Upper lobe of right lung (tissue), 1 donor: ENCODE measurements at regions not wholly inside any gene's neighbourhood (a gene's known extent, or its start where the extent isn't known, plus 50 kb on each side); places are given as distances from the start of the nearest gene placed in this dataset.

Experiments used
- ATAC-seq: fragments of 200-7000 bp; cut with Tn5 transposase; one replicate; pipeline ENCODE4 v1.9.1; 2020; ENCODE audit warnings: mild to moderate bottlenecking, moderate library complexity
- DNase-seq: peaks from one replicate; pipeline ENCODE4 v3.0.0-alpha.2; 2020
- H3K27ac ChIP-seq: fragments of 200-600 bp; one replicate; pipeline ENCODE4 v1.8.0; 2022
- H3K27me3 ChIP-seq: fragments of 200-600 bp; one replicate; pipeline ENCODE4 v1.8.0; 2022; ENCODE audit warnings: mild to moderate bottlenecking
- H3K36me3 ChIP-seq: fragments of 200-600 bp; one replicate; pipeline ENCODE4 v1.8.0; 2022
- H3K4me1 ChIP-seq: fragments of 200-600 bp; one replicate; pipeline ENCODE4 v1.8.0; 2022
- H3K4me3 ChIP-seq: fragments of 200-600 bp; one replicate; pipeline ENCODE4 v1.8.0; 2022; ENCODE audit warnings: mild to moderate bottlenecking
- H3K9me3 ChIP-seq: fragments of 200-600 bp; one replicate; pipeline ENCODE4 v1.8.0; 2022
- intact Hi-C: fragments of 100-400 bp; cut with DNase I; formaldehyde crosslinking; loops from one replicate; pipeline ENCODE4 v1.11.0; 2022
- TF ChIP-seq, protein P1 (sequence below): fragments of 200-600 bp; IDR thresholded peaks from one replicate; pipeline ENCODE4 v1.8.0; 2022; ENCODE audit warnings: antibody characterized with exemption
- donor health status: DM: no; HTN: yes; CAD: no; lungs with severe emphysema.

DNA sequence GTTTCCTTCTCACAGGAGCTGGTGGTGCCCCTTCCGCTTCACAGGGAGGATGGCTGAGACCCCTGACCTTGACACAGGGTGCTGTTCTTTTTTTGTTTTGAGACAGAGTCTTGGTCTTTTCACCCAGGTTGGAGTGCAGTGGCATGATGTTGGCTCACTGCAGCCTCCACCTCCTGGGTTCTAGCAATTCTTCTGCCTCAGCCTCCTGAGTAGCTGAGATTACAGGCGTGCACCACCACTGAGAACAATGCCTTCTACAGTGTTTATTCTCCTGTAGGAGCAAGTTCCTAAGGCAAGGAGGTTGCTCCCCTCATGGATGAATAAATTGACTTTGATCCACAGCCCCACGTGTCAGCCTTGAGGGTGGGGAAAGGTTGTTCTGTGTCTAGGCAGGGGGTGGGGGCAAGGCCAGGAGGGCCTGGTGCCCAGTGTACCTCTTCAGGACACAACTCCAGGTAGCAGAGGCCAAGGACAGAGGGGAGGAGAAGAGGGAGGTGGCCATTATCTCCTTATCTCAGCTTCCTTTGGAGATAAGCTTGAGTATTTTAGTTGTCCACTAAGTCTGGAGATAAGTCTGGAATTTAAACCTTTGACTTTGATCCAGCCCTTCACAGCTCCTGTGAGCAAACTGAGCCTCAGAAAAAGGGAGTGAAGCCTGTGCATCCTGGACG is 159.4 kb downstream of the SEC14L1 start:
- Histone ChIP-seq H3K27ac (no peak overlapping the region), H3K36me3 (no peaks in the 10 kb centered on the region), H3K27me3 (no peaks in the 10 kb centered on the region), H3K4me3 (no peak overlapping the region), H3K4me1 (no peaks in the 10 kb centered on the region), H3K9me3 (no peaks in the 10 kb centered on the region)
- ATAC-seq (peak; percentile 25), DNase-seq (no peak)
- intact Hi-C loops: no loop called here
- TF ChIP-seq, protein P1, sequence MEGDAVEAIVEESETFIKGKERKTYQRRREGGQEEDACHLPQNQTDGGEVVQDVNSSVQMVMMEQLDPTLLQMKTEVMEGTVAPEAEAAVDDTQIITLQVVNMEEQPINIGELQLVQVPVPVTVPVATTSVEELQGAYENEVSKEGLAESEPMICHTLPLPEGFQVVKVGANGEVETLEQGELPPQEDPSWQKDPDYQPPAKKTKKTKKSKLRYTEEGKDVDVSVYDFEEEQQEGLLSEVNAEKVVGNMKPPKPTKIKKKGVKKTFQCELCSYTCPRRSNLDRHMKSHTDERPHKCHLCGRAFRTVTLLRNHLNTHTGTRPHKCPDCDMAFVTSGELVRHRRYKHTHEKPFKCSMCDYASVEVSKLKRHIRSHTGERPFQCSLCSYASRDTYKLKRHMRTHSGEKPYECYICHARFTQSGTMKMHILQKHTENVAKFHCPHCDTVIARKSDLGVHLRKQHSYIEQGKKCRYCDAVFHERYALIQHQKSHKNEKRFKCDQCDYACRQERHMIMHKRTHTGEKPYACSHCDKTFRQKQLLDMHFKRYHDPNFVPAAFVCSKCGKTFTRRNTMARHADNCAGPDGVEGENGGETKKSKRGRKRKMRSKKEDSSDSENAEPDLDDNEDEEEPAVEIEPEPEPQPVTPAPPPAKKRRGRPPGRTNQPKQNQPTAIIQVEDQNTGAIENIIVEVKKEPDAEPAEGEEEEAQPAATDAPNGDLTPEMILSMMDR: no peak

DNA sequence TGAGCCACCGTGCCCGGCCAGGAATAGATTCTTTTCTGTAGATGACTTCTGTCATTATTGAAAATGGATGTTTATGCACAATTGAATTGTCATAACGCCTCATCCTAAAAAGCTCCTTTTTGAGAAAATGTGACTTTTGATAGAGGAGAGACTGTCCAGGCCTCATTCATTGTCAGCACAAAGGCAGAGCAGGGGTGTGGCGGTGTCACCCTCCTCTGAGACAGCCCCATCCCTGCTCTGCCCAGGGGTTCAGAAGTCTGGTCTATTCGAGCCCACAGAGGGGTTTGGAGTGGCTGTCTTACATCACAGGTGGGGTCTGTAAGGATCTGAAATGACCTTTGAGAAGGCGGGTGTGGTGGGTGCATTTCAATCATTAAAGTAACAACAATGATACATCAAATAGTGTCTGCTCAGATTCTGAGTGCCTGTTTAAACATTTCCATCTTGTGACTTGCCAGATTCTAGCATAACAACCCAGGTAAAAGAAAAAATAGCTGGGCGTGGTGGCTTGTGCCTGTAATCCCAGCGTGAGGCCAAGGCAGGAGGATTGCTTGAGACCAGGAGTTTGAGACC is 161.0 kb downstream of the SEC14L1 start:
- no peak overlapping the region for H3K4me3 ChIP-seq
- H3K4me1 ChIP-seq: no peaks in the 10 kb centered on the region
- H3K9me3 ChIP-seq: no peaks in the 10 kb centered on the region
- intact Hi-C loops: no loop called here
- ATAC-seq: no peak
- H3K27me3 ChIP-seq: no peaks in the 10 kb centered on the region
- TF ChIP-seq, protein P1: no peak
- H3K27ac ChIP-seq: no peak overlapping the region
- H3K36me3 ChIP-seq: no peaks in the 10 kb centered on the region
- DNase-seq: no peak

DNA sequence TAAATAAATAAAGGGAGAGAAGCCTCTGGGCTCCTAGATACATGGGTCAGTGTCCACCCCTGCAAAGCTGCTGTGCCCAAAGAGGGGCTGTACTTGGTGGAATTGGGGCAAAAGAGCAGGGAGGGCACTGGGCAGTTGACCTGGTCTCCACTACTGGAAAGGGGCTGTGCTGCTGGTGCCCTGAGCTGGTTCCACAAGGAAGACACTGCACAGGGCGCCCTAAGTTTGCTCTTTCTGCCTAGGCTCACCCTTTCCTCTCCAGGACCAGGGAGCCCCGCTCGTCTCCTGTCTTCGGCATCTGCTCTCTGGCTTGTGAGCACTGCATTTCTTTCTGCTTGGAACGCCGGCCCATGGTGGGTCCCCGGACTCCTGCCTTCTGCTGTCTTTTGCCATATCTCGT is 161.9 kb downstream of the SEC14L1 start:
- H3K4me3 ChIP-seq: no peak overlapping the region
- H3K9me3 ChIP-seq: no peaks in the 10 kb centered on the region
- ATAC-seq (no peak), DNase-seq (no peak)
- intact Hi-C loops: no loop called here
- no peaks in the 10 kb centered on the region for H3K27me3 ChIP-seq
- TF ChIP-seq, protein P1: no peak
- no peaks in the 10 kb centered on the region for H3K4me1 ChIP-seq
- no peak overlapping the region for H3K27ac ChIP-seq
- H3K36me3 ChIP-seq: no peaks in the 10 kb centered on the region

DNA sequence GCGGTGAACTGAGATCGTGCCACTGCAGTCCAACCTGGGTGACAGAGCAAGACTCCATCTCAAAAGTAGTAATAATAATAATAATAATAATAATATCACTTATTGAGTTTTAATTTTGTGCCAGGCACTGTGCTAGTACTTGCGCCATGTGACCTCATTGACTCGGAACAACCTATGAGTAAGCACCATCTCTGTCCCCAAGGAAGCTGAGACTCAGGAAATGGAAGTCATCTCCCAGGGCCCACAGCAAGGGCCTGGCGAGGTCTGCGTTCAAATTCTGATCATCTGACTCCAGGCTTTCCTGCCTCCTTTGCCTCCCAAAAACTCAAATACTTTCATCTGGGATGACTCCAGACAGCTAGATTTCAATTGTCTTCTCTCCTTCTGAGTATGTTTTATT is 162.9 kb downstream of the SEC14L1 start:
- TF ChIP-seq, protein P1: no peak
- no peaks in the 10 kb centered on the region for H3K36me3 ChIP-seq
- no peak for ATAC-seq
- no peak overlapping the region for H3K4me3 ChIP-seq
- no peak for DNase-seq
- intact Hi-C loops: no loop called here
- no peaks in the 10 kb centered on the region for H3K27me3 ChIP-seq
- H3K9me3 ChIP-seq: no peaks in the 10 kb centered on the region
- no peaks in the 10 kb centered on the region for H3K4me1 ChIP-seq
- no peak overlapping the region for H3K27ac ChIP-seq

DNA sequence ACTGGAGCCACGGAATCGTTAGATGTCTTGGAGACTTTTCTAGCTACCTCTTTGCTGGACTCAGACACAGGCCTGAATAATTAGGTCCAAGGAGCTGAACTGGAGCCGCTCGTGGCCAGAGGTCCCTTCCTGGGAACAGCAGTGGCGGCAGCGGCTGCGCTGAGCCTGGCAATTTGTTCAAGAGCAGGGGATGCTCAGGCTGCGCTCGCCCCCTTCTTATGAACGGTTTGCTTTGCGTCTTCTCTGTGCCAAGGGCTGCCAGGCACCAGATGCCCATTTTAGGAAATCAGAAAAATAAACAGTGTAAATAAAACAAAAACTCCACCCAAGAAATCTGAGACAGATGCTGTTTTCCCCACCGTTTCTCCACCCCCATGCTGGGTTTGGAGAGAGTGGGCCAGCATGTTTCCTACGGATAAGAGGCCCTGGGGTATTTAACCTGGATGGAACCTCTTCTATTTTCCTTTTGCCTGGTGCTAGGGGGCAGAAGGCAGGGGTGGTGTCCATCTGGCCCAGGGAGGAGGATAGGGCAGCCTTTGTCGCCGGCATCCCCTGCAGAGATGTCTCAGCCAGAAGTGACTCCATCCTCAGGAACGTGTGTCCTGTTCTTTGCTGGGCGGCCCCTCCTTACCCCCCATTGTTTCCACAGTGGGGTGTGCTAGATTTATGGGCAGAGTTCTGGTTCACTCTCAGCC is 163.4 kb downstream of the SEC14L1 start:
- no peak overlapping the region for H3K4me3 ChIP-seq
- no peaks in the 10 kb centered on the region for H3K9me3 ChIP-seq
- no peaks in the 10 kb centered on the region for H3K27me3 ChIP-seq
- no peaks in the 10 kb centered on the region for H3K36me3 ChIP-seq
- no peak overlapping the region for H3K27ac ChIP-seq
- TF ChIP-seq, protein P1: no peak
- intact Hi-C loops: no loop called here
- no peak for DNase-seq
- no peak for ATAC-seq
- no peaks in the 10 kb centered on the region for H3K4me1 ChIP-seq
